ENCODE measurements at regions not wholly inside any gene's neighbourhood (a gene's known extent, or its start where the extent isn't known, plus 50 kb on each side); places are given as distances from the start of the nearest gene placed in this dataset.

GRCh38 chr13:48770372-48770771, 116.6 kb downstream of the CYSLTR2 start:
- H2AFZ ChIP-seq (ENCODE audit: insufficient read depth, low read depth, low read length, poor library complexity, severe bottlenecking), result no peak overlapping the region
- intact Hi-C loops (cut with micrococcal nuclease), result no loop called here
- no peak for TF ChIP-seq CTCF (IDR thresholded peaks at IDR 0.05)
- no peak overlapping the region for H3K4me2 ChIP-seq (replicated peaks; ENCODE audit: extremely low read depth, low read length, poor library complexity, severe bottlenecking)
- H3K27ac ChIP-seq (ENCODE audit: low read depth in 1 of 2, low read length in 2 of 2), result no peak overlapping the region
- no peak overlapping the region for H3K9ac ChIP-seq (ENCODE audit: insufficient read depth, low read length, poor library complexity, severe bottlenecking)
- peaks cover 6 to 13% (median 7%) of the 10 kb centered on the region in 7 donors for H3K9me3 Mint-ChIP-seq
- no peaks in the 10 kb centered on the region for H3K27me3 ChIP-seq (ENCODE audit: control insufficient read depth in 2 of 2, insufficient read depth in 2 of 2, low read length in 2 of 2)
- H3K36me3 Mint-ChIP-seq, result peaks cover 1 to 4% of the 10 kb centered on the region in 2 donors
- H3K27ac Mint-ChIP-seq, result peak overlapping the region in 1 of 7 donors; percentile 72
- no peaks in the 10 kb centered on the region for H4K20me1 ChIP-seq (ENCODE audit: insufficient read depth, low read length)
- no peak overlapping the region for H3K4me3 Mint-ChIP-seq
- no CpG with 5 or more reads among the region's 1 CpG for WGBS (ENCODE audit: insufficient coverage)
- DNase-seq, result no peak
- no peaks in the 10 kb centered on the region for H3K4me1 ChIP-seq (ENCODE audit: control insufficient read depth in 1 of 2, insufficient read depth in 2 of 2, low read length in 2 of 2)
- no peak overlapping the region for H3K4me3 ChIP-seq (replicated peaks in 1 of 3; ENCODE audit: low read depth in 2 of 3, low read length in 3 of 3)
- H3K9me3 ChIP-seq (replicated peaks in 1 of 2; ENCODE audit: control insufficient read depth in 1 of 2, insufficient read depth in 1 of 2, low read length in 2 of 2), result peaks cover 0 to 4% of the 10 kb centered on the region in 2 donors
- H3K27me3 Mint-ChIP-seq (ENCODE audit: low read depth in 3 of 3), result peaks cover 0 to 2% (median 2%) of the 10 kb centered on the region in 3 donors
- peaks cover 18% of the 10 kb centered on the region for H3K4me1 Mint-ChIP-seq
- H3K36me3 ChIP-seq (replicated peaks in 1 of 2; ENCODE audit: control insufficient read depth in 1 of 2, insufficient read depth in 2 of 2, low read length in 2 of 2), result no peaks in the 10 kb centered on the region
- H3K79me2 ChIP-seq (ENCODE audit: insufficient read depth, low read length), result no peaks in the 10 kb centered on the region

- intact Hi-C loops (cut with micrococcal nuclease), result no loop called here
- peak overlapping the region in 2 of 7 donors; percentile 42 to 79 for H3K27ac Mint-ChIP-seq
Observed at GRCh38 chr13:48772908-48773307, 119.2 kb downstream of the CYSLTR2 start.

More at GRCh38 chr13:48772908-48773307, 119.2 kb downstream of the CYSLTR2 start:
- H3K27ac ChIP-seq (ENCODE audit: low read depth in 1 of 2, low read length in 2 of 2), result no peak overlapping the region
- no peak overlapping the region for H3K4me2 ChIP-seq (replicated peaks; ENCODE audit: extremely low read depth, low read length, poor library complexity, severe bottlenecking)
- WGBS (ENCODE audit: insufficient coverage), result 75% methylated on average over 1 of the region's 1 CpG
- no peak for TF ChIP-seq CTCF (IDR thresholded peaks at IDR 0.05)
- H3K9me3 ChIP-seq (replicated peaks in 1 of 2; ENCODE audit: control insufficient read depth in 1 of 2, insufficient read depth in 1 of 2, low read length in 2 of 2), result no peaks in the 10 kb centered on the region
- Mint-ChIP-seq H3K4me1 (peaks cover 18% of the 10 kb centered on the region), H3K4me3 (no peak overlapping the region), H3K36me3 (peaks cover 1 to 4% of the 10 kb centered on the region in 2 donors), H3K27me3 (ENCODE audit: low read depth in 3 of 3) (peaks cover 0 to 3% (median 2%) of the 10 kb centered on the region in 3 donors), H3K9me3 (peaks cover 0 to 5% (median 0%) of the 10 kb centered on the region in 7 donors)
- H3K4me3 ChIP-seq (replicated peaks in 1 of 3; ENCODE audit: low read depth in 2 of 3, low read length in 3 of 3), result no peak overlapping the region
- peak overlapping the region; percentile 3 for H2AFZ ChIP-seq (ENCODE audit: insufficient read depth, low read depth, low read length, poor library complexity, severe bottlenecking)
- no peak for DNase-seq
- no peaks in the 10 kb centered on the region for H3K4me1 ChIP-seq (ENCODE audit: control insufficient read depth in 1 of 2, insufficient read depth in 2 of 2, low read length in 2 of 2)
- no peaks in the 10 kb centered on the region for H3K36me3 ChIP-seq (replicated peaks in 1 of 2; ENCODE audit: control insufficient read depth in 1 of 2, insufficient read depth in 2 of 2, low read length in 2 of 2)
- H3K79me2 ChIP-seq (ENCODE audit: insufficient read depth, low read length), result no peaks in the 10 kb centered on the region
- H3K27me3 ChIP-seq (ENCODE audit: control insufficient read depth in 2 of 2, insufficient read depth in 2 of 2, low read length in 2 of 2), result no peaks in the 10 kb centered on the region
- H4K20me1 ChIP-seq (ENCODE audit: insufficient read depth, low read length), result no peaks in the 10 kb centered on the region
- no peak overlapping the region for H3K9ac ChIP-seq (ENCODE audit: insufficient read depth, low read length, poor library complexity, severe bottlenecking)
